ENCODE measurements at regions not wholly inside any gene's neighbourhood (a gene's known extent, or its start where the extent isn't known, plus 50 kb on each side); places are given as distances from the start of the nearest gene placed in this dataset.

GRCh38 chr11:90438069-90438468, 215.2 kb upstream of the CHORDC1 start:
- no peaks in the 10 kb centered on the region for H3K36me3 ChIP-seq (replicated peaks; ENCODE audit: insufficient read depth, low read length)
- H3K4me1 ChIP-seq (ENCODE audit: low read length): no peaks in the 10 kb centered on the region
- H4K20me1 ChIP-seq (ENCODE audit: insufficient read depth, low read length): no peaks in the 10 kb centered on the region
- no peak overlapping the region for H3K4me3 ChIP-seq (ENCODE audit: low read length)
- H3K79me2 ChIP-seq (ENCODE audit: low read length): no peaks in the 10 kb centered on the region
- H3K9me3 ChIP-seq (replicated peaks; ENCODE audit: insufficient read depth, low read length): no peaks in the 10 kb centered on the region
- no peak overlapping the region for H3K27ac ChIP-seq (ENCODE audit: low read length)
- H3K9ac ChIP-seq (ENCODE audit: low read length): no peak overlapping the region
- H3K9me2 ChIP-seq (replicated peaks; ENCODE audit: insufficient read depth, low read length): no peaks in the 10 kb centered on the region
- no peak for TF ChIP-seq CTCF (IDR thresholded peaks at IDR 0.05; ENCODE audit: low read length)
- TF ChIP-seq EZH2 (optimal IDR thresholded peaks at IDR 0.05; ENCODE audit: low read depth, low read length): no peak
- no peak for TF ChIP-seq EZH2phosphoT487 (IDR thresholded peaks at IDR 0.05; ENCODE audit: low read length)
- H3K27me3 ChIP-seq (replicated peaks; ENCODE audit: insufficient read depth, low read length): no peaks in the 10 kb centered on the region
- no peak overlapping the region for H2AFZ ChIP-seq (ENCODE audit: low read length)
- H3F3A ChIP-seq (ENCODE audit: insufficient read depth, low read length): no peaks in the 10 kb centered on the region
- no peak overlapping the region for H3K4me2 ChIP-seq (ENCODE audit: low read depth, low read length)
- DNase-seq: no peak

GRCh38 chr11:90434858-90435257, 212.0 kb upstream of the CHORDC1 start:
- no peaks in the 10 kb centered on the region for H3F3A ChIP-seq (ENCODE audit: insufficient read depth, low read length)
- H3K36me3 ChIP-seq (replicated peaks; ENCODE audit: insufficient read depth, low read length): no peaks in the 10 kb centered on the region
- H3K79me2 ChIP-seq (ENCODE audit: low read length): no peaks in the 10 kb centered on the region
- no peak overlapping the region for H3K9ac ChIP-seq (ENCODE audit: low read length)
- no peaks in the 10 kb centered on the region for H3K9me2 ChIP-seq (replicated peaks; ENCODE audit: insufficient read depth, low read length)
- no peak overlapping the region for H3K4me2 ChIP-seq (ENCODE audit: low read depth, low read length)
- H3K4me1 ChIP-seq (ENCODE audit: low read length): no peaks in the 10 kb centered on the region
- no peaks in the 10 kb centered on the region for H3K27me3 ChIP-seq (replicated peaks; ENCODE audit: insufficient read depth, low read length)
- H4K20me1 ChIP-seq (ENCODE audit: insufficient read depth, low read length): no peaks in the 10 kb centered on the region
- H2AFZ ChIP-seq (ENCODE audit: low read length): no peak overlapping the region
- no peak for TF ChIP-seq CTCF (IDR thresholded peaks at IDR 0.05; ENCODE audit: low read length)
- TF ChIP-seq EZH2 (optimal IDR thresholded peaks at IDR 0.05; ENCODE audit: low read depth, low read length): no peak
- no peak for TF ChIP-seq EZH2phosphoT487 (IDR thresholded peaks at IDR 0.05; ENCODE audit: low read length)
- no peak overlapping the region for H3K4me3 ChIP-seq (ENCODE audit: low read length)
- no peak for DNase-seq
- H3K9me3 ChIP-seq (replicated peaks; ENCODE audit: insufficient read depth, low read length): no peaks in the 10 kb centered on the region
- no peak overlapping the region for H3K27ac ChIP-seq (ENCODE audit: low read length)

GRCh38 chr11:90428836-90429235, 206.0 kb upstream of the CHORDC1 start:
- Histone ChIP-seq H3K9me3 (replicated peaks; ENCODE audit: insufficient read depth, low read length) (no peaks in the 10 kb centered on the region), H2AFZ (ENCODE audit: low read length) (no peak overlapping the region), H3K4me2 (ENCODE audit: low read depth, low read length) (no peak overlapping the region), H3K27ac (ENCODE audit: low read length) (no peak overlapping the region), H3K9me2 (replicated peaks; ENCODE audit: insufficient read depth, low read length) (no peaks in the 10 kb centered on the region), H3K4me3 (ENCODE audit: low read length) (no peak overlapping the region), H4K20me1 (ENCODE audit: insufficient read depth, low read length) (no peaks in the 10 kb centered on the region), H3K36me3 (replicated peaks; ENCODE audit: insufficient read depth, low read length) (no peaks in the 10 kb centered on the region), H3K4me1 (ENCODE audit: low read length) (no peaks in the 10 kb centered on the region), H3F3A (ENCODE audit: insufficient read depth, low read length) (no peaks in the 10 kb centered on the region), H3K9ac (ENCODE audit: low read length) (no peak overlapping the region), H3K27me3 (replicated peaks; ENCODE audit: insufficient read depth, low read length) (no peaks in the 10 kb centered on the region), H3K79me2 (ENCODE audit: low read length) (no peaks in the 10 kb centered on the region)
- TF ChIP-seq CTCF (IDR thresholded peaks at IDR 0.05; ENCODE audit: low read length): no peak
- no peak for TF ChIP-seq EZH2 (optimal IDR thresholded peaks at IDR 0.05; ENCODE audit: low read depth, low read length)
- no peak for TF ChIP-seq EZH2phosphoT487 (IDR thresholded peaks at IDR 0.05; ENCODE audit: low read length)
- no peak for DNase-seq
